NCI-H460 (cell line): ENCODE measurements at regions not wholly inside any gene's neighbourhood (a gene's known extent, or its start where the extent isn't known, plus 50 kb on each side); places are given as distances from the start of the nearest gene placed in this dataset.

ENCODE experiments used
- DNase-seq: peaks from one replicate; pipeline ENCODE4 v3.0.0-alpha.2; 2016; ENCODE audit warnings: low read depth; ENCODE audit errors: extremely low read depth

GRCh38 chrX:121958886-121959285 lies 911.5 kb downstream of the GLUD2 start:
- DNase-seq, result no peak

DNA sequence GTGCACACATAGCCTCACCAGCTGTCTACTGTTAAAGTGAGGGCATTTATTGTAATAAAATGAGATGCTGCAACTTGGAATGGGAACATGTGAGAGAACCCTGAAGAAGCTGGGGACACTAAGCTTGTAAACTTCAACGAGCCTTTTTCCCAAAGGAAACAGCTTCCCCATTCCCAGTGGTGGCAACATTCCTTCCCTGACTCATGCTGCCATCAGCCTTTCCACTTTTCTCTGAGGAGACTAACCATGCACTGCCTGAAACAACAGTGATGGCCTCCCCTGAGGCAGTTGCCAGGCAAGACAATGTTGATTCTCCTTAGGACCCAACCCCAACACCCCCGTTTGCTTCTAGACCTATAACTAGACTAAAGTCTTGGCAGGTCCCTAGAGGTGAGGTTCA lies 928.3 kb downstream of the GLUD2 start:
- DNase-seq, result no peak

GRCh38 chrX:121987163-121987562 lies 939.8 kb downstream of the GLUD2 start:
- DNase-seq, result no peak

GRCh38 chrX:121987835-121988234 lies 940.4 kb downstream of the GLUD2 start:
- no peak for DNase-seq

- no peak for DNase-seq
Measured at GRCh38 chrX:122004127-122004526, 956.7 kb downstream of the GLUD2 start.

GRCh38 chrX:122026665-122027064 lies 979.3 kb downstream of the GLUD2 start:
- no peak for DNase-seq

DNA sequence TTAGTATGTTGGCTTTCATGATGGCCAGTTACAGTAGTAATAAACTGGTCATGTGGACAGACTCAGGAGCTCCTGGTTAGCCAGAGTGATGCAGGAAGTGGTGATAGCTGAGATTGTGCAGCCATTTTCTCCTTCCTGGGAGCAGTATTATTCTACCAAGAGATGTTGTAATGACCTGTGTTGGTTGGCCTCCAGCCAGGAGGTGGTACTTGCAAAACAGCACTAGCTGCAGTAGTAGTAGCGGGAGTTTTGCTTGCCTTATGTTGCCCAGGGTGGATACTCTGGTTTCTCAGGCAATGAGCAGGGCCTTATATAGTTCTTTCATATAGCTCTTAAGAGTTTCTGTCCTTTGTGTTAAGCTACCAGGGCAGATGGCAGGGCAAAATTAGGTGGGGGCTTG lies 998.8 kb downstream of the GLUD2 start:
- DNase-seq, result no peak

GRCh38 chrX:122046815-122047214 lies 999.4 kb downstream of the GLUD2 start:
- DNase-seq, result no peak

GRCh38 chrX:122047261-122047660 lies 999.9 kb downstream of the GLUD2 start:
- no peak for DNase-seq

DNA sequence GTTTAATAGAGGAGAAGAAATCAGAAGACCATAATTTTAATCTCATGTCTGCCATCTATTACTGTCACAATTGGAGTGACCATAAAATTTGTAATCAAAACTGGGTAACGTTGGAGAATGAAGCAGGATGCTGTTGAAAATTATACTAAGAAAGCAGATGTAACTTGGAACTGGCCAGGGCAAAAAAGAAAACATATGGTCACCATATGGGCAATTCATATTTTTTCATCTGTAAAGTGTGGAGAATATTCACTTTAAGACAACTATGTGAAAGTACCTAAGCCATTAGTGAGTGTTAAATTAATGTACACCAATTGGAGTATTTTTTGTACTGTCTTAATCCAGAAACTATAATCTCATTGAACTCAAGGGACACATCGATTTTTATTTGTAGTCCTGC lies 1008.0 kb downstream of the GLUD2 start:
- no peak for DNase-seq

- no peak for DNase-seq
Measured at GRCh38 chrX:122055979-122056715, 1008.7 kb downstream of the GLUD2 start.

DNA sequence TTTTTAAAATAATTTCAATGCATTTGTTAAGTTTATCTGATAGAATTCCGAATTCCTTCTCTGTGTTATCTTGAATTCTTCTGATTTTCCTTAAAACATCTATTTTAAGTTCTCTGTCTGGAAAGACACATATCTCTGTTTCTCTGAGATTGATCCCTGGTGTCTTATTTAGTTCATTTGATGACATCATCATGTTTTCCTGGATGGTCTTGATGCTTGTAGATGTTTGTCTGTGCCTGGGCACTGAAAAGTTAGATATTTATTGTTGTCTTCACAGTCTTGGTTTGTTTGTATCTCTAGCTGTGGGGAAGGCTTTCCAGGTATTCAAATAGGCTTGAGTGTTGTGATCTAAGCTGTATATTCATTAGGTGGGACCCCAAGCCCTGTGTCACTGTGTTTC lies 1028.8 kb downstream of the GLUD2 start:
- DNase-seq, result no peak

DNA sequence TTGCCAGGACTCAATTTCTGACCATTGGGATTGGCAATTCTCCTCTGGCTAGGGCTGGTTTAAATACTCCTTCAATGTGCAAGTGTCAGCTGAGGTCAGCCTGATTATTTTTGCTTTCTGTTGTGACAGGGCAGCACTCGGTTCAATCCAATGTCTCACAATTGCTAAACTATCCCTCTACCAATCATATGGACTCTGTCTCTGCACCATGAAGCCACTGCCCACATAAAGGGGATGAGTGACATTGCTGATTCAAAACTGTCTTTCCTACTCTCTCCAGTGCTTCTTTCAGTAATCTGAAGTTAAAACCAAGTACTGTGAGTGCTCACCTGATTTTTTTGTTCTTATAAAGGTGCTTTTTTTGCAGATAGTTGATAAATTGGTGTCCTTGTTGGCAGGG lies 1030.7 kb downstream of the GLUD2 start:
- DNase-seq, result no peak

GRCh38 chrX:122087341-122087740 lies 1039.9 kb downstream of the GLUD2 start:
- DNase-seq, result no peak

DNA sequence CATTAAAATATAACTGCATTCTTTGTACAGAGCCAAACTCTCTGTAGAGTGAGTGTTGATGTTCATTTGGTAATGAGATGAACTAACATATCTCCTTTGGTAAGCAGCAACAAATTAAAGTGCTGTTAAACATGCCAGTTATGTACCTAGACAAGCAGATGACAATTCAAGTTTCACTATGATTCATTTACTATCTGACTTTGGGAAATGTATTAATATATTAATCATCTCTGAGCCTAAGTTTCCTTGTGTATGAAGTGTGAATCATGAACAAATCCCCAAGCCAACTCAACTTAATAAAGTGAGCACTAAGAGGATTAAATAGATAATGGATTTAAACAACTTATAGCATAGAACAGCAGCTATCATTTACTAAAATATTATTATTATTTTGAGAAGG lies 1044.2 kb downstream of the GLUD2 start:
- DNase-seq, result no peak

- no peak for DNase-seq
Measured at GRCh38 chrX:122092360-122092759, 1045.0 kb downstream of the GLUD2 start.

DNA sequence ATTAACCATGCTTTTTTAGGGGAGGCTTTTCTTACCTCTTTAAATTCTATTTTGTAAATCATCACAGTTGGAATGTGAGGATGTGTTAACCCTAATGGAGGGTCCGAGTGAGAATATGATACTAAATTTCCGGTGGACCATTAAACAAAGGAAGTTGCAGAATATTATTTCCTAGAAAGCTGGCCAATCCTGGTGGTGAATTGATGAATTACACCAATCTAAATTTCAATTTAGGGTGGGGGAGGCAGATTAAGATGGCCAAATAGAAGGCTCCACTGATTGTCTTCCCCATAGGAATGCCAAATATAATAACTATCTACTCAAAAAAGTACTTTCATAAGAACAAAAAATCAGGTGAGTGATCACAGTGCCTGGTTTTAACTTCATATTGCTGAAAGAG lies 1045.6 kb downstream of the GLUD2 start:
- no peak for DNase-seq

DNA sequence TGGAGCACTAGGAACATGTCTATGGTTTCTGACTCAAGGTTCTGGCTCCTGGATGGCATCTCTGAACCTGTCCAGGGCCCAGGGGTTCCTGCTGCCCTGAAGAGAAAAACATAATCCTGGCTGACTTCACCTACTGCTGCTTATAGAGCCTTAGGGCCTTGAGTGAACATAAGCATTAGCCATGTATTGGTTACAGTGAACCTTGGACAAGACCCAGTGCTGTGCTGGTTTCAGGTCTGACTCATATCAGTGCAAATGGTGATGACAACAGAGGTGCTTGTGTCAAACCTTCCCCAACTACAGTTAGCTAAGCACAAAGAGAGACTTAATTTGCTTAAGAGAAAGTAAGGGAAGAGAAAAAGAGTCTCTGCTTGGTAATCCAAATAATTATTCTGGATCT lies 1047.2 kb downstream of the GLUD2 start:
- no peak for DNase-seq

- DNase-seq, result no peak
Measured at GRCh38 chrX:122113376-122113775, 1066.0 kb downstream of the GLUD2 start.

GRCh38 chrX:122113896-122114295 lies 1066.5 kb downstream of the GLUD2 start:
- no peak for DNase-seq

DNA sequence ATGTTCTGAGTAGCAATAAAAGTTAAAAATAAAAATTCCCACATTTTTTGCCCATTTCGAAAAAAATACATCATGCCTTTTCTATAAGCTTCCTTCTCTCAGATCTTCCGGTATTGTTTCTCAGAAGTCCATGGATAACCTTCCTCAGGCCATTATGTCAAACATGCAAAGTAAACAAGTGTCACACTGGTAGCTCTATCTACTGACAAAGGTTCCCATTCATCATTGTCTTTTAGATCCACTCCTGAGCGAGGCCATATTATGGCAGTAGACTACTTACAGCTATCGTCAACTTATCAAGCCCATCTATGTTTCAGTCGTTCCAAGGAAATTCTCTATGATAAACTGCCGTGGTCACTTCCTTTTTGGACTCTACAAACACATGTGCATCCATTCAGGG lies 1068.2 kb downstream of the GLUD2 start:
- no peak for DNase-seq

DNA sequence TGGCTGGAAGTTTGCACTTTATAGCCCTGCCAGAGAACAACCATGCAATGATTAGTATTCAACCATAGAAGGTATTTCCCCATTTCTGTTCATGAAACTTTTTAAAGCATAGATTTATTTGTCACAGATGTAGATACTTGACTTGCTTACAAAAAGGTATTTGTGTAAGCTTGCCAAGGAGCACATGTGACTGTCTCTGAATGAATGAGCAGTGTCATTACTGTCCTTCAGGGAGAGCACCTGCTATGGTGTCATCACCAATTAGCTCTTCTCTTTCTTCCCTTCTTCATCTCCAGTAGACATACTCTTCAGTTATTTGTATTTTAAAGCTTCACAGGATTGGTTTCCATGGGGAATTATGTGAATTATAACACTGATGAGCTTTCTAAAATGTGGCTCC lies 1064.7 kb upstream of the GRIA3 start:
- DNase-seq, result no peak

GRCh38 chrX:122122274-122122673 lies 1061.8 kb upstream of the GRIA3 start:
- DNase-seq, result no peak
